PC-9 (cell line): ENCODE measurements at regions not wholly inside any gene's neighbourhood (a gene's known extent, or its start where the extent isn't known, plus 50 kb on each side); places are given as distances from the start of the nearest gene placed in this dataset.

Experiments used
- CTCF ChIP-seq: fragments of 200-600 bp; sonication (generic); conservative IDR thresholded peaks from 2 replicates; pipeline ENCODE4 v1.6.1; 2017; ENCODE audit warnings: mixed run types, antibody characterized with exemption, mild to moderate bottlenecking, moderate library complexity
- EZH2 ChIP-seq: fragments of 200-600 bp; sonication (generic); IDR thresholded peaks from 2 replicates; pipeline ENCODE4 v1.8.0; 2017; ENCODE audit warnings: antibody characterized with exemption, low read depth

- TF ChIP-seq CTCF (no peak), EZH2 (no peak)
Observed at GRCh38 chr16:87549627-87550494, 52.4 kb upstream of the JPH3 start.
